ENCODE measurements at regions not wholly inside any gene's neighbourhood (a gene's known extent, or its start where the extent isn't known, plus 50 kb on each side); places are given as distances from the start of the nearest gene placed in this dataset.
A peak's percentile ranks its signal among the peaks of the same experiment; 100 is the strongest.

GRCh38 chr17:71934520-71934919 is 186.3 kb upstream of the SOX9 start:
- H3K9me2 ChIP-seq (replicated peaks; ENCODE audit: low read length), result no peaks in the 10 kb centered on the region
- H3K9me3 ChIP-seq (ENCODE audit: low read length), result no peaks in the 10 kb centered on the region
- H3F3A ChIP-seq (ENCODE audit: low read length, unreplicated experiment), result no peaks in the 10 kb centered on the region
- H3K79me2 ChIP-seq (ENCODE audit: low read length), result no peaks in the 10 kb centered on the region
- BruUV-seq (replicated peaks), result no TSS peak
- intact Hi-C loops (cut with micrococcal nuclease), result no loop called here
- H3K4me3 ChIP-seq (ENCODE audit: low read length), result no peak overlapping the region
- peak; percentile 74 for DNase-seq
- peak overlapping the region; percentile 15; the same call in 1 of the 2 replicates for H3K27ac ChIP-seq (ENCODE audit: low read length)
- peaks cover 44% of the 10 kb centered on the region for H3K4me1 ChIP-seq (ENCODE audit: insufficient read depth, low read length)
- TF ChIP-seq EZH2phosphoT487 (IDR thresholded peaks at IDR 0.05; ENCODE audit: borderline replicate concordance, low read length) (no peak), EZH2 (IDR thresholded peaks at IDR 0.05; ENCODE audit: low read length, unreplicated experiment) (no peak), CTCF (conservative IDR thresholded peaks at IDR 0.05; ENCODE audit: low read depth, low read length) (no peak)
- H3K9ac ChIP-seq (ENCODE audit: low read length), result no peak overlapping the region
- no peaks in the 10 kb centered on the region for H3K36me3 ChIP-seq (ENCODE audit: low read depth, low read length)
- H3K4me2 ChIP-seq (ENCODE audit: low read length), result peak overlapping the region; percentile 29; the same call in 1 of the 2 replicates
- ChIA-PET CTCF (no interaction called here), POLR2A (ENCODE audit: unreplicated experiment) (no interaction called here)
- H4K20me1 ChIP-seq (ENCODE audit: low read length), result no peaks in the 10 kb centered on the region
- ATAC-seq, result peak; percentile 70
- no peaks in the 10 kb centered on the region for H3K27me3 ChIP-seq (ENCODE audit: low read length)
- no peak overlapping the region for H2AFZ ChIP-seq (ENCODE audit: low read length)

- H3K27ac ChIP-seq (ENCODE audit: low read length), result no peak overlapping the region
- no peaks in the 10 kb centered on the region for H3K79me2 ChIP-seq (ENCODE audit: low read length)
- no peaks in the 10 kb centered on the region for H3K9me2 ChIP-seq (replicated peaks; ENCODE audit: low read length)
- no peaks in the 10 kb centered on the region for H4K20me1 ChIP-seq (ENCODE audit: low read length)
- H3K9ac ChIP-seq (ENCODE audit: low read length), result no peak overlapping the region
- no peaks in the 10 kb centered on the region for H3F3A ChIP-seq (ENCODE audit: low read length, unreplicated experiment)
- no peak for ATAC-seq
- intact Hi-C loops (cut with micrococcal nuclease), result no loop called here
- H3K36me3 ChIP-seq (ENCODE audit: low read depth, low read length), result no peaks in the 10 kb centered on the region
- POLR2A ChIA-PET (ENCODE audit: unreplicated experiment), result no interaction called here
- CTCF ChIA-PET, result no interaction called here
- no peaks in the 10 kb centered on the region for H3K9me3 ChIP-seq (ENCODE audit: low read length)
- TF ChIP-seq CTCF (conservative IDR thresholded peaks at IDR 0.05; ENCODE audit: low read depth, low read length) (no peak), EZH2phosphoT487 (IDR thresholded peaks at IDR 0.05; ENCODE audit: borderline replicate concordance, low read length) (no peak), EZH2 (IDR thresholded peaks at IDR 0.05; ENCODE audit: low read length, unreplicated experiment) (no peak)
- no TSS peak for BruUV-seq (replicated peaks)
- H3K4me2 ChIP-seq (ENCODE audit: low read length), result no peak overlapping the region
- H3K4me1 ChIP-seq (ENCODE audit: insufficient read depth, low read length), result peaks cover 44% of the 10 kb centered on the region
- H2AFZ ChIP-seq (ENCODE audit: low read length), result no peak overlapping the region
- DNase-seq, result no peak
- H3K27me3 ChIP-seq (ENCODE audit: low read length), result no peaks in the 10 kb centered on the region
- H3K4me3 ChIP-seq (ENCODE audit: low read length), result no peak overlapping the region
Measured at GRCh38 chr17:71935341-71935740, 185.5 kb upstream of the SOX9 start.

GRCh38 chr17:71936977-71937376 is 183.8 kb upstream of the SOX9 start:
- Histone ChIP-seq H3K27ac (ENCODE audit: low read length) (peak overlapping the region; percentile 50), H3K27me3 (ENCODE audit: low read length) (no peaks in the 10 kb centered on the region), H2AFZ (ENCODE audit: low read length) (no peak overlapping the region), H3K4me3 (ENCODE audit: low read length) (no peak overlapping the region), H3K36me3 (ENCODE audit: low read depth, low read length) (no peaks in the 10 kb centered on the region), H3K79me2 (ENCODE audit: low read length) (no peaks in the 10 kb centered on the region), H3K4me1 (ENCODE audit: insufficient read depth, low read length) (peaks cover 44% of the 10 kb centered on the region), H3K9me3 (ENCODE audit: low read length) (no peaks in the 10 kb centered on the region), H3F3A (ENCODE audit: low read length, unreplicated experiment) (no peaks in the 10 kb centered on the region), H3K4me2 (ENCODE audit: low read length) (peak overlapping the region; percentile 28), H3K9me2 (replicated peaks; ENCODE audit: low read length) (no peaks in the 10 kb centered on the region), H3K9ac (ENCODE audit: low read length) (no peak overlapping the region), H4K20me1 (ENCODE audit: low read length) (no peaks in the 10 kb centered on the region)
- TF ChIP-seq EZH2phosphoT487 (IDR thresholded peaks at IDR 0.05; ENCODE audit: borderline replicate concordance, low read length) (no peak), CTCF (conservative IDR thresholded peaks at IDR 0.05; ENCODE audit: low read depth, low read length) (no peak), EZH2 (IDR thresholded peaks at IDR 0.05; ENCODE audit: low read length, unreplicated experiment) (no peak)
- BruUV-seq (replicated peaks), result no TSS peak
- POLR2A ChIA-PET (ENCODE audit: unreplicated experiment), result no interaction called here
- DNase-seq (peak; percentile 97), ATAC-seq (peak; percentile 87)
- CTCF ChIA-PET, result no interaction called here
- intact Hi-C loops (cut with micrococcal nuclease), result no loop called here
